ENCODE measurements at regions not wholly inside any gene's neighbourhood (a gene's known extent, or its start where the extent isn't known, plus 50 kb on each side); places are given as distances from the start of the nearest gene placed in this dataset.

GRCh38 chr2:11940799-11941198 lies 194.4 kb downstream of the LPIN1 start:
- TF ChIP-seq CTCF (IDR thresholded peaks at IDR 0.05) (no peak), POLR2A (IDR thresholded peaks at IDR 0.05) (no peak)

Measured in tibial nerve (tissue), 3 donors.